Erythroblast (primary cell): ENCODE measurements at regions not wholly inside any gene's neighbourhood (a gene's known extent, or its start where the extent isn't known, plus 50 kb on each side); places are given as distances from the start of the nearest gene placed in this dataset.

Experiments used
- GATA1 ChIP-seq: IDR thresholded peaks from 2 replicates; pipeline ENCODE4 v1.6.1; 2011; ENCODE audit warnings: low read depth, mild to moderate bottlenecking, control low read depth, low read length, moderate library complexity
- POLR2A ChIP-seq: IDR thresholded peaks from 2 replicates; pipeline ENCODE4 v1.6.1; 2011; ENCODE audit warnings: mild to moderate bottlenecking, low read length

DNA sequence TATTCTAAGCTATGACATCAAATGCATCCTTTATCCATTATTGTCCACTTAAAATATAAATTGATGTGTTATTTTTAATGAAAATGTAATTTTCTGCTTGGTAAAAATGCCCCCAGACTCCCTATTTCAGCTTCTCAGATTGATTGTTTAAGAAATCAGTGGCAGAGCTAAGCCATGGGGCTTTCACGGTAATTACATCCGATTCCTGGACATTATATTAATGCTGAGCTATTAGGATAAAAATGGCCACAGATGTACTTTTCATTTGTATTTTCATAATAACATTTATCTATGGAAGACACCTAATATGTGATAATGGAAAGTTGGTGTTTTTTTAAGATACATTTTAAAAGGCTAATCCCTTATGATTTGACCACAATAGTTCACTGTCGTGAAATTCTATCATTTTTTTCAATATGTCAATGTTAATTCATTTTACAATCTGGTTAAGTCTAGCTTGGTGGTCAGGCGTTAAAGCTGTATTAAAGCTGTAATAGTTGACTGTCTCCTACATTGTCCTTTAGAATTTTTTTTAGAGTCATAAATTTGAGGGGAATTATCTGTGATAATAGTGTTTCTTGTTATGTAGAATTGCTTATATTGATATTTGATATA, 229.0 kb upstream of the UBE2E3 start:
- no peak for TF ChIP-seq POLR2A
- no peak for TF ChIP-seq GATA1
